NCI-H526 treated with DMSO at 0.1 percent for 48 hours (cell line): ENCODE measurements at regions not wholly inside any gene's neighbourhood (a gene's known extent, or its start where the extent isn't known, plus 50 kb on each side); places are given as distances from the start of the nearest gene placed in this dataset.
"Not testable (repeated sequence)": the region's sequence is repeated elsewhere in the genome, so short reads cannot be mapped to it uniquely, and the experiment has no call there.

Experiments used
- DNase-seq: peaks from one replicate; lab custom pipeline; 2025; lab: John Stamatoyannopoulos, UW

- DNase-seq, result no peak
These were observed 466.4 kb upstream of the ISX start for GRCh38 chr22:34599567-34599966.

- DNase-seq, result no peak
These were observed 461.6 kb upstream of the ISX start for GRCh38 chr22:34604312-34604711.

GRCh38 chr22:34608106-34608505 is 457.9 kb upstream of the ISX start:
- DNase-seq, result no peak

GRCh38 chr22:34608540-34609115 is 457.3 kb upstream of the ISX start:
- DNase-seq, result no peak

GRCh38 chr22:34609646-34610045 is 456.3 kb upstream of the ISX start:
- no peak for DNase-seq

GRCh38 chr22:34620161-34620560 is 445.8 kb upstream of the ISX start:
- no peak for DNase-seq

GRCh38 chr22:34620832-34621231 is 445.1 kb upstream of the ISX start:
- no peak for DNase-seq

- DNase-seq, result no peak
These were observed 443.4 kb upstream of the ISX start for GRCh38 chr22:34622602-34623001.

- no peak for DNase-seq
These were observed 442.4 kb upstream of the ISX start for GRCh38 chr22:34623580-34623979.

GRCh38 chr22:34625892-34626291 is 440.1 kb upstream of the ISX start:
- DNase-seq, result not testable (repeated sequence)

- DNase-seq, result no peak
These were observed 427.8 kb upstream of the ISX start for GRCh38 chr22:34638128-34638527.

GRCh38 chr22:34639911-34640310 is 426.0 kb upstream of the ISX start:
- DNase-seq, result no peak

- no peak for DNase-seq
These were observed 420.6 kb upstream of the ISX start for GRCh38 chr22:34645375-34645774.

GRCh38 chr22:34669001-34669400 is 397.0 kb upstream of the ISX start:
- no peak for DNase-seq

- DNase-seq, result not testable (repeated sequence)
These were observed 382.9 kb upstream of the ISX start for GRCh38 chr22:34683031-34683430.

GRCh38 chr22:34684278-34684677 is 381.7 kb upstream of the ISX start:
- not testable (repeated sequence) for DNase-seq

GRCh38 chr22:34687116-34687515 is 378.8 kb upstream of the ISX start:
- DNase-seq, result no peak

- DNase-seq, result no peak
These were observed 377.1 kb upstream of the ISX start for GRCh38 chr22:34688825-34689224.

- DNase-seq, result no peak
These were observed 369.4 kb upstream of the ISX start for GRCh38 chr22:34696557-34696956.

GRCh38 chr22:34702279-34702678 is 363.7 kb upstream of the ISX start:
- no peak for DNase-seq

- DNase-seq, result no peak
These were observed 356.3 kb upstream of the ISX start for GRCh38 chr22:34709641-34710040.

GRCh38 chr22:34722901-34723300 is 343.1 kb upstream of the ISX start:
- DNase-seq, result no peak

GRCh38 chr22:34736081-34736480 is 329.9 kb upstream of the ISX start:
- no peak for DNase-seq

GRCh38 chr22:34738661-34739400 is 327.1 kb upstream of the ISX start:
- no peak for DNase-seq
